NT2/D1 (cell line): ENCODE measurements at regions not wholly inside any gene's neighbourhood (a gene's known extent, or its start where the extent isn't known, plus 50 kb on each side); places are given as distances from the start of the nearest gene placed in this dataset.

Source experiments
- DNase-seq: peaks from one replicate; pipeline ENCODE4 v3.0.0-alpha.2; 2011; ENCODE audit warnings: low read depth, low spot score
- H3K27me3 ChIP-seq: 2 replicates; pipeline ENCODE4 v1.6.0; 2011; ENCODE audit warnings: mild to moderate bottlenecking; ENCODE audit not compliant: insufficient read length, insufficient read depth
- H3K36me3 ChIP-seq: 2 replicates; pipeline ENCODE4 v1.6.1; 2011; ENCODE audit warnings: mild to moderate bottlenecking, low read length, mixed read lengths; ENCODE audit not compliant: insufficient read depth, insufficient read length
- H3K4me1 ChIP-seq: 2 replicates; pipeline ENCODE4 v1.5.1; 2011; ENCODE audit not compliant: insufficient read depth, insufficient read length
- H3K4me3 ChIP-seq: 2 replicates; pipeline ENCODE4 v1.5.1; 2011; ENCODE audit warnings: low read depth; ENCODE audit not compliant: insufficient read length
- H3K9ac ChIP-seq: 2 replicates; pipeline ENCODE4 v1.6.0; 2011; ENCODE audit warnings: low read depth; ENCODE audit not compliant: insufficient read length
- H3K9me3 ChIP-seq: 2 replicates; pipeline ENCODE4 v1.5.1; 2011; ENCODE audit warnings: mild to moderate bottlenecking, low read length; ENCODE audit not compliant: insufficient read depth
- SUZ12 ChIP-seq: IDR thresholded peaks from 2 replicates; pipeline ENCODE4 v1.6.1; 2011; ENCODE audit not compliant: insufficient read length, insufficient read depth; ENCODE audit errors: extremely low read depth
- YY1 ChIP-seq: IDR thresholded peaks from 2 replicates; pipeline ENCODE4 v1.6.1; 2011; ENCODE audit not compliant: insufficient read length, insufficient read depth
- ZNF274 ChIP-seq: IDR thresholded peaks from 2 replicates; pipeline ENCODE4 v1.6.1; 2011; ENCODE audit warnings: mild to moderate bottlenecking, low read depth, low read length

GRCh38 chr1:166789286-166789685 is 50.0 kb upstream of the POGK start:
- TF ChIP-seq SUZ12 (no peak), YY1 (no peak), ZNF274 (no peak)
- H3K9ac ChIP-seq = no peak overlapping the region
- no peaks in the 10 kb centered on the region for H3K36me3 ChIP-seq
- H3K4me3 ChIP-seq = no peak overlapping the region
- no peaks in the 10 kb centered on the region for H3K4me1 ChIP-seq
- no peaks in the 10 kb centered on the region for H3K27me3 ChIP-seq
- no peak for DNase-seq
- H3K9me3 ChIP-seq = no peaks in the 10 kb centered on the region
